HEK293 (cell line): ENCODE measurements at regions not wholly inside any gene's neighbourhood (a gene's known extent, or its start where the extent isn't known, plus 50 kb on each side); places are given as distances from the start of the nearest gene placed in this dataset.
A peak's percentile ranks its signal among the peaks of the same experiment; 100 is the strongest.

Experiments
- BCL11B ChIP-seq: fragments of 450-650 bp; formaldehyde crosslinking; IDR thresholded peaks from 2 replicates; pipeline ENCODE4 v1.5.1; 2016; ENCODE audit warnings: low read depth, missing biosample characterization, missing genetic modification characterization
- GLI2 ChIP-seq: fragments of 450-650 bp; formaldehyde crosslinking; IDR thresholded peaks from 2 replicates; pipeline ENCODE4; 2017; ENCODE audit warnings: missing biosample characterization, missing genetic modification characterization, low read depth, borderline replicate concordance
- GLIS1 ChIP-seq: fragments of 450-650 bp; formaldehyde crosslinking; IDR thresholded peaks from 2 replicates; pipeline ENCODE4 v1.5.1; 2016; ENCODE audit warnings: missing biosample characterization, missing genetic modification characterization
- KLF7 ChIP-seq: fragments of 450-650 bp; formaldehyde crosslinking; IDR thresholded peaks from 2 replicates; pipeline ENCODE4 v1.5.1; 2016; ENCODE audit warnings: missing biosample characterization, missing genetic modification characterization, borderline replicate concordance
- PRDM1 ChIP-seq: fragments of 450-650 bp; formaldehyde crosslinking; IDR thresholded peaks from 2 replicates; pipeline ENCODE4; 2016; ENCODE audit warnings: missing biosample characterization, missing genetic modification characterization
- SCRT2 ChIP-seq: fragments of 450-650 bp; formaldehyde crosslinking; IDR thresholded peaks from 2 replicates; pipeline ENCODE4 v1.5.1; 2016; ENCODE audit warnings: missing biosample characterization, missing genetic modification characterization
- ZBTB44 ChIP-seq: fragments of 450-650 bp; IDR thresholded peaks from 2 replicates; pipeline ENCODE4 v1.5.1; 2018; ENCODE audit warnings: missing biosample characterization, mild to moderate bottlenecking, missing genetic modification characterization
- ZFP41 ChIP-seq: fragments of 450-650 bp; formaldehyde crosslinking; IDR thresholded peaks from 2 replicates; pipeline ENCODE4 v1.5.1; 2016; ENCODE audit warnings: missing biosample characterization, missing genetic modification characterization, borderline replicate concordance
- ZNF10 ChIP-seq: fragments of 450-650 bp; formaldehyde crosslinking; IDR thresholded peaks from 2 replicates; pipeline ENCODE4 v1.5.1; 2017; ENCODE audit warnings: missing biosample characterization, missing genetic modification characterization
- ZNF16 ChIP-seq: fragments of 450-650 bp; formaldehyde crosslinking; IDR thresholded peaks from 2 replicates; pipeline ENCODE4 v1.5.1; 2016; ENCODE audit warnings: low read depth, missing biosample characterization, missing genetic modification characterization
- ZNF202 ChIP-seq: fragments of 450-650 bp; formaldehyde crosslinking; IDR thresholded peaks from 2 replicates; pipeline ENCODE4 v1.5.1; 2016; ENCODE audit warnings: missing biosample characterization, missing genetic modification characterization, borderline replicate concordance
- ZNF266 ChIP-seq: fragments of 450-650 bp; formaldehyde crosslinking; IDR thresholded peaks from 2 replicates; pipeline ENCODE4 v1.5.1; 2016; ENCODE audit warnings: missing biosample characterization, missing genetic modification characterization, low read depth
- ZNF280C ChIP-seq: fragments of 450-650 bp; formaldehyde crosslinking; IDR thresholded peaks from 2 replicates; pipeline ENCODE4 v1.5.1; 2016; ENCODE audit warnings: missing biosample characterization, missing genetic modification characterization
- ZNF37A ChIP-seq: fragments of 450-650 bp; IDR thresholded peaks from 2 replicates; pipeline ENCODE4 v1.5.1; 2018; ENCODE audit warnings: missing biosample characterization, missing genetic modification characterization
- ZNF404 ChIP-seq: fragments of 450-650 bp; formaldehyde crosslinking; IDR thresholded peaks from 2 replicates; pipeline ENCODE4 v1.5.1; 2017; ENCODE audit warnings: missing biosample characterization, missing genetic modification characterization
- ZNF473 ChIP-seq: fragments of 450-650 bp; formaldehyde crosslinking; IDR thresholded peaks from 2 replicates; pipeline ENCODE4 v1.5.1; 2017; ENCODE audit warnings: missing biosample characterization, missing genetic modification characterization
- ZNF501 ChIP-seq: fragments of 450-650 bp; formaldehyde crosslinking; IDR thresholded peaks from 2 replicates; pipeline ENCODE4 v1.5.1; 2016; ENCODE audit warnings: missing biosample characterization, missing genetic modification characterization
- ZNF645 ChIP-seq: fragments of 450-650 bp; formaldehyde crosslinking; IDR thresholded peaks from 2 replicates; pipeline ENCODE4; 2016; ENCODE audit warnings: missing biosample characterization, missing genetic modification characterization
- ZNF654 ChIP-seq: fragments of 450-650 bp; formaldehyde crosslinking; IDR thresholded peaks from 2 replicates; pipeline ENCODE4 v1.5.1; 2016; ENCODE audit warnings: low read depth, missing biosample characterization, missing genetic modification characterization
- ZNF76 ChIP-seq: fragments of 450-650 bp; formaldehyde crosslinking; IDR thresholded peaks from 2 replicates; pipeline ENCODE4; 2016; ENCODE audit warnings: low read depth, missing biosample characterization, missing genetic modification characterization, borderline replicate concordance
- ZNF843 ChIP-seq: fragments of 450-650 bp; formaldehyde crosslinking; IDR thresholded peaks from 2 replicates; pipeline ENCODE4 v1.5.1; 2016; ENCODE audit warnings: missing biosample characterization, missing genetic modification characterization
- ZSCAN5A ChIP-seq: fragments of 450-650 bp; formaldehyde crosslinking; IDR thresholded peaks from 2 replicates; pipeline ENCODE4 v1.5.1; 2016; ENCODE audit warnings: missing biosample characterization, missing genetic modification characterization
- TF ChIP-seq, protein P1 (sequence below): fragments of 450-650 bp; formaldehyde crosslinking; IDR thresholded peaks from 2 replicates; pipeline ENCODE4 v1.5.1; 2016; ENCODE audit warnings: missing biosample characterization, missing genetic modification characterization, low read depth
- TF ChIP-seq, protein P2 (sequence below): fragments of 450-650 bp; formaldehyde crosslinking; IDR thresholded peaks from 2 replicates; pipeline ENCODE4 v1.5.1; 2017; ENCODE audit warnings: missing biosample characterization, missing genetic modification characterization
- TF ChIP-seq, protein P3 (sequence below): fragments of 450-650 bp; formaldehyde crosslinking; IDR thresholded peaks from 2 replicates; pipeline ENCODE4 v1.5.1; 2016; ENCODE audit warnings: missing biosample characterization, missing genetic modification characterization, low read depth

DNA sequence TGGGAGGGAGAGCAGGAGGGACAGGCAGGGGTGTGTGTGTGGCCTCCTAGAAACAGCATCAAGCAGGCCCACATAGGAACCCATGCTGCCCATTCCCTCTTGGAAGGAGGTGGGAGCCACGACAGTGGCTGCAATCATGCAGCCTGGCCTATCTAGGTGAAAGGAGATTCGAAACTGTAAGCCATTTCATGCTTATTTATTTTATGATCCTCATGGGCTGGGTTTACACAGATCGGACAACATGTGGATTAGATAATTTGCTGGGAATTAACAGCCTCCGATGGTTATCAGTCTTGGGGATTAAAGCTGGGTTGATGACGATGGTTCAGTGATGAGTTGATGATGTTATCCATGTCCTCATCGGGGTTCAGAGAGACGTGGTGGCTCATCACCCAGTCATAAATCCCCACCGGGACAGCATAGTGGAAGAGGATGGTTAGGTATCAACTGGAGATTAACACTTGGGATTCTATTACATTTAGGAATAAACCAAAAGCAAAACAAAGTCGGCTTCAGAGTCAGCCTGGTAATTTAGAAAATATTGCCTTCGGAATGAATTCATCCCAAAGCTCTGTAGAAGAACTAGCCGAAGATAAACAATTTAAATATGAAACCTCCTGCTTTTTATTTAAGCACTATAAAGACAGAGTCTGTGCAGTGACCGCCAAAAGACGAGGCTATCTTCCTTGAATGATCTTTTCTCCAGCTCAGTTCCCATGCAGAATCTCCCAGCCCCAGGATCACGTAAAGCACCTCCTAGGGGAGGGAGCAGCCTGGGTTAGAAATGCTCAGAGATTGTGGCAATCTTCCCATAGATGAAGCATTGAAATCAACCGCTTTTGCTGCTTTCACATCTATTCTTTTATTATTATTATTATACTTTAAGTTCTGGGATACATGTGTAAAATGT lies 252.8 kb downstream of the FOXD2 start (continued):
- TF ChIP-seq, protein P1, sequence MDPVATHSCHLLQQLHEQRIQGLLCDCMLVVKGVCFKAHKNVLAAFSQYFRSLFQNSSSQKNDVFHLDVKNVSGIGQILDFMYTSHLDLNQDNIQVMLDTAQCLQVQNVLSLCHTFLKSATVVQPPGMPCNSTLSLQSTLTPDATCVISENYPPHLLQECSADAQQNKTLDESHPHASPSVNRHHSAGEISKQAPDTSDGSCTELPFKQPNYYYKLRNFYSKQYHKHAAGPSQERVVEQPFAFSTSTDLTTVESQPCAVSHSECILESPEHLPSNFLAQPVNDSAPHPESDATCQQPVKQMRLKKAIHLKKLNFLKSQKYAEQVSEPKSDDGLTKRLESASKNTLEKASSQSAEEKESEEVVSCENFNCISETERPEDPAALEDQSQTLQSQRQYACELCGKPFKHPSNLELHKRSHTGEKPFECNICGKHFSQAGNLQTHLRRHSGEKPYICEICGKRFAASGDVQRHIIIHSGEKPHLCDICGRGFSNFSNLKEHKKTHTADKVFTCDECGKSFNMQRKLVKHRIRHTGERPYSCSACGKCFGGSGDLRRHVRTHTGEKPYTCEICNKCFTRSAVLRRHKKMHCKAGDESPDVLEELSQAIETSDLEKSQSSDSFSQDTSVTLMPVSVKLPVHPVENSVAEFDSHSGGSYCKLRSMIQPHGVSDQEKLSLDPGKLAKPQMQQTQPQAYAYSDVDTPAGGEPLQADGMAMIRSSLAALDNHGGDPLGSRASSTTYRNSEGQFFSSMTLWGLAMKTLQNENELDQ (tag by site-specific recombination) = no peak
- TF ChIP-seq ZNF280C (tag by site-specific recombination) (no peak), GLI2 (tag by site-specific recombination) (peak; percentile 98), ZNF404 (tag by site-specific recombination) (no peak), ZNF473 (no peak), BCL11B (no peak), ZNF501 (tag by site-specific recombination) (peak; percentile 81), ZNF654 (tag by site-specific recombination) (peak; percentile 27; the same call in 1 of the 2 replicates), KLF7 (tag by site-specific recombination) (no peak), ZSCAN5A (no peak), ZNF645 (tag by site-specific recombination) (no peak), SCRT2 (tag by site-specific recombination) (peak; percentile 96), ZBTB44 (tag by site-specific recombination) (peak; percentile 56; the same call in 1 of the 2 replicates), ZNF37A (tag by site-specific recombination) (no peak), ZNF202 (tag by site-specific recombination) (no peak), GLIS1 (tag by site-specific recombination) (peak; percentile 87), ZNF843 (tag by site-specific recombination) (peak; percentile 99), ZFP41 (tag by site-specific recombination) (no peak), ZNF266 (tag by site-specific recombination) (no peak), ZNF76 (tag by site-specific recombination) (0 out of 2 replicates have a peak, but pooled peaks have one; percentile 53), ZNF16 (tag by site-specific recombination) (no peak), PRDM1 (tag by site-specific recombination) (no peak), ZNF10 (0 out of 2 replicates have a peak, but pooled peaks have one; percentile 85)
- TF ChIP-seq, protein P2, sequence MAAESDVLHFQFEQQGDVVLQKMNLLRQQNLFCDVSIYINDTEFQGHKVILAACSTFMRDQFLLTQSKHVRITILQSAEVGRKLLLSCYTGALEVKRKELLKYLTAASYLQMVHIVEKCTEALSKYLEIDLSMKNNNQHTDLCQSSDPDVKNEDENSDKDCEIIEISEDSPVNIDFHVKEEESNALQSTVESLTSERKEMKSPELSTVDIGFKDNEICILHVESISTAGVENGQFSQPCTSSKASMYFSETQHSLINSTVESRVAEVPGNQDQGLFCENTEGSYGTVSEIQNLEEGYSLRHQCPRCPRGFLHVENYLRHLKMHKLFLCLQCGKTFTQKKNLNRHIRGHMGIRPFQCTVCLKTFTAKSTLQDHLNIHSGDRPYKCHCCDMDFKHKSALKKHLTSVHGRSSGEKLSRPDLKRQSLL (tag by site-specific recombination) = no peak
- TF ChIP-seq, protein P3, sequence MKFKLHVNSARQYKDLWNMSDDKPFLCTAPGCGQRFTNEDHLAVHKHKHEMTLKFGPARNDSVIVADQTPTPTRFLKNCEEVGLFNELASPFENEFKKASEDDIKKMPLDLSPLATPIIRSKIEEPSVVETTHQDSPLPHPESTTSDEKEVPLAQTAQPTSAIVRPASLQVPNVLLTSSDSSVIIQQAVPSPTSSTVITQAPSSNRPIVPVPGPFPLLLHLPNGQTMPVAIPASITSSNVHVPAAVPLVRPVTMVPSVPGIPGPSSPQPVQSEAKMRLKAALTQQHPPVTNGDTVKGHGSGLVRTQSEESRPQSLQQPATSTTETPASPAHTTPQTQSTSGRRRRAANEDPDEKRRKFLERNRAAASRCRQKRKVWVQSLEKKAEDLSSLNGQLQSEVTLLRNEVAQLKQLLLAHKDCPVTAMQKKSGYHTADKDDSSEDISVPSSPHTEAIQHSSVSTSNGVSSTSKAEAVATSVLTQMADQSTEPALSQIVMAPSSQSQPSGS (tag by site-specific recombination) = peak; percentile 82
